ENCODE measurements at regions not wholly inside any gene's neighbourhood (a gene's known extent, or its start where the extent isn't known, plus 50 kb on each side); places are given as distances from the start of the nearest gene placed in this dataset.
"Not testable (repeated sequence)": the region's sequence is repeated elsewhere in the genome, so short reads cannot be mapped to it uniquely, and the experiment has no call there.

DNA sequence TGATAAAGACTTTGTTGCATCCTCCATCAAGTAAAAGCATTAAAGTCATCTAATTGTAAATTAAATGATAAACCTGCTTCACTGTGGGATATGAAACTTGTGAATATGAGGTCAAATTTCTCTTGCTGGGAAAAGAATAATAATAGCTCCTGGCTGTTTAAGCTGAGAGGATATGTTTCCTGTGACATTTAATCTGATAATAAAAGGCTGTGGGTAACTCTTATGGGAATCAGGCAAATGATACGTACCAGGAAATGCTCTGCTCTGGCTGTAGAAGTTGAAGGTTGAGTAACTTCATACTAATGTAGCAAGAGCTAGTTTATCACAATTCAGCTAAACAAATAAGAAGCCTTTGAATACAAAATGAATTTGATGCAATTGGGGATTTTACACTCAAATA, 574.6 kb downstream of the RAPGEF2 start:
- Mint-ChIP-seq H3K4me1 (no peaks in the 10 kb centered on the region), H3K36me3 (no peaks in the 10 kb centered on the region), H3K27ac (no peak overlapping the region), H3K4me3 (no peak overlapping the region), H3K27me3 (no peaks in the 10 kb centered on the region), H3K9me3 (peaks cover 0 to 3% (median 0%) of the 10 kb centered on the region in 7 donors)
- ATAC-seq (ENCODE audit: low read depth in 2 of 2) = no peak
- DNase-seq = no peak

DNA sequence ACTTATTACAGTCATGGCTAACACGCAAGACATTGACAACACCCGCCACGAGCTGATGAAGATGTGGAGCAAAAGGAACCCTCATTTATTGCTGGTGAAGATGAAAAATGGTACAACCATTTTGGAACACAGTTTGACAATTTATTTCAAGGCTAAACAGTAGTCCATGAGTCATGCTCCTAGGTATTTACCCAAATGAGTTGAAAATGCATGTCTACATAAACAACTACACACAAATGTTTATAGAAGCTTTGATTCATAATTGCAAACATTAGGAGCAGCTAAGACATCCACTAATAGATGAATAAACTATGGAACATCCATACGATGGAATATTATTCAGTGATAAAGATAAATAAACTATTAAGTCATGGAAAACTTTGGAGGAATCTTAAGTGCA, 580.1 kb downstream of the RAPGEF2 start:
- Mint-ChIP-seq H3K27me3 (no peaks in the 10 kb centered on the region), H3K9me3 (peaks cover 0 to 8% (median 4%) of the 10 kb centered on the region in 7 donors), H3K36me3 (no peaks in the 10 kb centered on the region), H3K4me3 (no peak overlapping the region), H3K27ac (no peak overlapping the region), H3K4me1 (no peaks in the 10 kb centered on the region)
- ATAC-seq (ENCODE audit: low read depth in 2 of 2) (no peak), DNase-seq (no peak)

DNA sequence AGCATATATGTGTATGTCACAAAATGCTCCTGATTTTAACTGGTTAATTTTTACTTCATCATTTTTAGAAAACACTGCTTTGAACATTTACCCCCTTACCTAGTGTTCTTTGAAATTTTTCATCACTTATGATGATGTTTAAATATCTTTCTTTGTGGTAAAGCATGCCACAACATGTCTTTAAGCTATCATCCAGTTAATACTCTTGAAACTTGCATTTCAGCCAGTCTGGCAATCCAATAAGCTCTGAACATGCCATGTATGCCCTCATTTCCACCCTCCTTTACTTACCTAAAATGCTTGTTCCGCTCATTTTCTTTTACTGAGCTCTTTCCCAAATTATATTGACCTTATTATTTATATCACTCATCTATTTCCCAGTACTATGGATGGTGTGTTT, 581.2 kb downstream of the RAPGEF2 start:
- ATAC-seq (ENCODE audit: low read depth in 2 of 2) = no peak
- H3K27me3 Mint-ChIP-seq = no peaks in the 10 kb centered on the region

DNA sequence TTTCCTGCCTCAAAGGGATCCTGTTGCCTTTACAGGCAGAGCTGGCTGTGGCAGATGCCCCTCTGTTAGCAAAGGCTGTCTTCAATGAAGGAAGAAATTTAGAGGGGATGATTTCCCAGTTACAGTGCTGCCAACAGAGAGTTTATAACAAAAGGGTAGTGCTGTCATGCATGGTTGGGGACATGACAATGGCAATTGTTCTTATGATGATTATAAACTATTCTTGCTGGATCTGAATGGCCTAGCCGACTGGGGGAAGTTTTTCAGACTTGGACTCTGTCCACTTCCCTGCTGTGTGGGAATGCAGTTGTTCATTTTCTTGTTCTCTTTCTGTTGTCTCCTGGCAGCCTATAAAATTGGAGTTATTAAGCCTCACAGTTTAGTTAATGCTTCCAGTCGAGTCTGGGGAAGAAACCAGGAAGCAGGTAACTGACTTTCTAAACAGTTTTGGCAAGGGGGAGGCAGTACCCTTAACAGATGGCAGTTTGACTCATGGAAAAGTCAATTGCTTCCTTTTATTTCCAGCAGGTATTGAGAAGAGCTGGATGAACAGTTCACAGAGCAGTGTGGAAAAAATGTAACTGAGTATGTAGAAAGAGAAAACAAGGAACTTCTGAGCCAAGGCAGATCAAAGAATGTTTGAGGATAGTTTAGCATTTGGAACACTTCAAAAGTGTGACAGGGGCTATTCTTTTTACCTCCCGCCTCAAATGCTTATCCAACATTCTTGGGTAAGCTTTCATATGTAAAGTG, 582.6 kb downstream of the RAPGEF2 start:
- ATAC-seq (ENCODE audit: low read depth in 2 of 2) = no peak
- no peaks in the 10 kb centered on the region for H3K4me1 Mint-ChIP-seq
- no peaks in the 10 kb centered on the region for H3K27me3 Mint-ChIP-seq
- no peak for DNase-seq
- H3K9me3 Mint-ChIP-seq = peaks cover 0 to 14% (median 7%) of the 10 kb centered on the region in 7 donors
- H3K4me3 Mint-ChIP-seq = no peak overlapping the region
- no peaks in the 10 kb centered on the region for H3K36me3 Mint-ChIP-seq
- no peak overlapping the region for H3K27ac Mint-ChIP-seq

More for the DNA sequence above, 581.2 kb downstream of the RAPGEF2 start:
- DNase-seq = no peak
- no peak overlapping the region for H3K4me3 Mint-ChIP-seq
- H3K27ac Mint-ChIP-seq = no peak overlapping the region
- no peaks in the 10 kb centered on the region for H3K36me3 Mint-ChIP-seq
- peaks cover 0 to 9% (median 6%) of the 10 kb centered on the region in 7 donors for H3K9me3 Mint-ChIP-seq
- no peaks in the 10 kb centered on the region for H3K4me1 Mint-ChIP-seq

- Mint-ChIP-seq H3K27ac (no peak overlapping the region), H3K4me1 (no peaks in the 10 kb centered on the region), H3K27me3 (no peaks in the 10 kb centered on the region), H3K36me3 (no peaks in the 10 kb centered on the region), H3K4me3 (no peak overlapping the region), H3K9me3 (peaks cover 6 to 38% (median 17%) of the 10 kb centered on the region in 7 donors)
- ATAC-seq (ENCODE audit: low read depth in 2 of 2) (no peak), DNase-seq (no peak)
Measured at GRCh38 chr4:159689526-159689925, 586.6 kb downstream of the RAPGEF2 start.

DNA sequence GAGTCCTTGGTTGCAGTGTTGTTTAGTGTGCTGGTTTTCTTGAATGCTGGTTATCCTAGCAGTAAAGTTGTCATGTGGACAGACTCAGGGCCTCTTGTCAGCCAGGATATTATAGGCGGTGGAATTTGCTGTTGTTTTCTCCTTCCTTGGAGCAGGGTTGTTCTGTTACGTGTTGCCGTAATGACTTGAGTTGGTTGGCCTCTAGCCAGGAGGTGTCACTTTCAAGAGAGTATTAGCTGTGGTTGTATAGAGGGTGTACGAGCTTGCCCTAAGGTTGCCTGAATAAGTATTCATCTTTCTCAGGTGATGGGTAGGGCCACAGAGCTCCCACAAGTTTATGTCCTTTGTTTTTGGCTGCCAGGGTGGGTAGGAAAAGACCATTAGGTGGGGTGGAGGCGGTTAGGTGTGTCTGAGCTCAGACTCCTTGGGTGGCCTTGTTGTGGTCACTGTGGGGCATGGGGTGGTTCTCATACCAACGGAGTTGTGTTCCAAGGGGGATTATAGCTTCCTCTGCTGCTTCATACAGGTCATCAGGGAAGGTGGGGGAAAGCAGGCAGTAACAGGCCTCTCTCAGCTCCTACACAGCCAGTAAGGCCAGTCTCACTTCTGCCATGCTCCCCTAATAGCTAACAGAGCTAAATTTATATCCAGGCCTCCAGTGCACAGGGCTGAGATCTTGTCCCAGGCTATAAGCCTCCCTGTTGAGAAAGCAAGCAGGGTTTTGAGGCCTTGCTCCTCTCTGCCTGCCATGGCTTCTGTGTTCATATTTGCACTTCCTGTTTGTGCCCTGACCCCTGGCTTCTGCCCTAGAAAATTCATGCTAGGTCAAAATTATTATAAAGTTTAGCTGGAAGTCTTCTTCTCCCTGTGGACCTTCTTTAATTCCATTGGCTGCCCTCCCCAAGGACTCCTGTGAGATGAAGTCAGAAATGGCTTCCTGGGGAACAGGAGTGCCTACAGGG, 594.7 kb downstream of the RAPGEF2 start:
- ATAC-seq (ENCODE audit: low read depth in 2 of 2) = no peak
- peaks cover 5 to 21% (median 12%) of the 10 kb centered on the region in 7 donors for H3K9me3 Mint-ChIP-seq

GRCh38 chr4:159698336-159698735, 595.5 kb downstream of the RAPGEF2 start:
- H3K4me1 Mint-ChIP-seq = no peaks in the 10 kb centered on the region
- ATAC-seq (ENCODE audit: low read depth in 2 of 2) (no peak), DNase-seq (no peak)
- H3K4me3 Mint-ChIP-seq = no peak overlapping the region
- peaks cover 0 to 20% (median 9%) of the 10 kb centered on the region in 7 donors for H3K9me3 Mint-ChIP-seq
- no peak overlapping the region for H3K27ac Mint-ChIP-seq
- no peaks in the 10 kb centered on the region for H3K27me3 Mint-ChIP-seq
- H3K36me3 Mint-ChIP-seq = no peaks in the 10 kb centered on the region

More for the DNA sequence above, 594.7 kb downstream of the RAPGEF2 start:
- no peak overlapping the region for H3K4me3 Mint-ChIP-seq
- H3K36me3 Mint-ChIP-seq = no peaks in the 10 kb centered on the region
- no peaks in the 10 kb centered on the region for H3K4me1 Mint-ChIP-seq
- DNase-seq = no peak
- no peak overlapping the region for H3K27ac Mint-ChIP-seq
- no peaks in the 10 kb centered on the region for H3K27me3 Mint-ChIP-seq

GRCh38 chr4:159702200-159702599, 599.3 kb downstream of the RAPGEF2 start:
- no peak for ATAC-seq (ENCODE audit: low read depth in 2 of 2)
- no peaks in the 10 kb centered on the region for H3K4me1 Mint-ChIP-seq
- H3K27me3 Mint-ChIP-seq = no peaks in the 10 kb centered on the region
- no peaks in the 10 kb centered on the region for H3K36me3 Mint-ChIP-seq
- peaks cover 0 to 14% (median 6%) of the 10 kb centered on the region in 7 donors for H3K9me3 Mint-ChIP-seq
- no peak overlapping the region for H3K27ac Mint-ChIP-seq
- H3K4me3 Mint-ChIP-seq = no peak overlapping the region
- no peak for DNase-seq

GRCh38 chr4:159705334-159705733, 602.5 kb downstream of the RAPGEF2 start:
- no peaks in the 10 kb centered on the region for H3K36me3 Mint-ChIP-seq
- H3K4me3 Mint-ChIP-seq = no peak overlapping the region
- H3K27ac Mint-ChIP-seq = no peak overlapping the region
- no peaks in the 10 kb centered on the region for H3K27me3 Mint-ChIP-seq
- peaks cover 2 to 12% (median 7%) of the 10 kb centered on the region in 7 donors for H3K9me3 Mint-ChIP-seq
- DNase-seq = no peak
- no peak for ATAC-seq (ENCODE audit: low read depth in 2 of 2)
- no peaks in the 10 kb centered on the region for H3K4me1 Mint-ChIP-seq

- Mint-ChIP-seq H3K9me3 (peaks cover 1 to 6% (median 4%) of the 10 kb centered on the region in 7 donors), H3K4me3 (no peak overlapping the region), H3K27ac (no peak overlapping the region), H3K36me3 (no peaks in the 10 kb centered on the region), H3K4me1 (no peaks in the 10 kb centered on the region), H3K27me3 (no peaks in the 10 kb centered on the region)
- no peak for DNase-seq
- ATAC-seq (ENCODE audit: low read depth in 2 of 2) = no peak
Measured at GRCh38 chr4:159706704-159707103, 603.8 kb downstream of the RAPGEF2 start.

DNA sequence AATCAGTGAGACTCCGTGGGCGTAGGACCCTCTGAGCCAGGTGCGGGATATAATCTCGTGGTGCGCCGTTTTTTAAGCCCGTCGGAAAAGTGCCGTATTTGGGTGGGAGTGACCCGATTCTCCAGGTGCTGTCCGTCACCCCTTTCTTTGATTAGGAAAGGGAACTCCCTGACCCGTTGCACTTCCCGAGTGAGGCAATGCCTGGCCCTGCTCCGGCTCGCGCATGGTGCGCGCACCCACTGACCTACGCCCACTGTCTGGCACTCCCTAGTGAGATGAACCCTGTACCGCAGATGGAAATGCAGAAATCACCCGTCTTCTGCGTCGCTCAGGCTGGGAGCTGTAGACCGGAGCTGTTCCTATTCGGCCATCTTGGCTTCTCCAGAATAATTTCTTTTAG, 612.3 kb downstream of the RAPGEF2 start:
- not testable (repeated sequence) for ATAC-seq (ENCODE audit: low read depth in 2 of 2); H3K9me3 Mint-ChIP-seq; H3K4me3 Mint-ChIP-seq; H3K36me3 Mint-ChIP-seq; H3K4me1 Mint-ChIP-seq; H3K27ac Mint-ChIP-seq; DNase-seq; H3K27me3 Mint-ChIP-seq

- no peaks in the 10 kb centered on the region for H3K27me3 Mint-ChIP-seq
- no peak overlapping the region for H3K4me3 Mint-ChIP-seq
- DNase-seq = no peak
- no peak for ATAC-seq (ENCODE audit: low read depth in 2 of 2)
- no peaks in the 10 kb centered on the region for H3K36me3 Mint-ChIP-seq
- peaks cover 0 to 7% (median 0%) of the 10 kb centered on the region in 7 donors for H3K9me3 Mint-ChIP-seq
- no peak overlapping the region for H3K27ac Mint-ChIP-seq
- no peaks in the 10 kb centered on the region for H3K4me1 Mint-ChIP-seq
Measured at GRCh38 chr4:159719531-159719930, 616.7 kb downstream of the RAPGEF2 start.

- ATAC-seq (ENCODE audit: low read depth in 2 of 2) = no peak
Measured at GRCh38 chr4:159722052-159722451, 619.2 kb downstream of the RAPGEF2 start.

GRCh38 chr4:159722918-159723317, 620.0 kb downstream of the RAPGEF2 start:
- ATAC-seq (ENCODE audit: low read depth in 2 of 2) (no peak), DNase-seq (no peak)
- Mint-ChIP-seq H3K4me3 (no peak overlapping the region), H3K9me3 (peaks cover 0 to 9% (median 0%) of the 10 kb centered on the region in 7 donors), H3K36me3 (no peaks in the 10 kb centered on the region), H3K27me3 (no peaks in the 10 kb centered on the region), H3K27ac (no peak overlapping the region), H3K4me1 (no peaks in the 10 kb centered on the region)

More at GRCh38 chr4:159722052-159722451, 619.2 kb downstream of the RAPGEF2 start:
- H3K36me3 Mint-ChIP-seq = no peaks in the 10 kb centered on the region
- H3K4me3 Mint-ChIP-seq = no peak overlapping the region
- DNase-seq = no peak
- peaks cover 0 to 8% (median 0%) of the 10 kb centered on the region in 7 donors for H3K9me3 Mint-ChIP-seq
- no peaks in the 10 kb centered on the region for H3K4me1 Mint-ChIP-seq
- H3K27me3 Mint-ChIP-seq = no peaks in the 10 kb centered on the region
- no peak overlapping the region for H3K27ac Mint-ChIP-seq
